Trophoblast cell (in vitro differentiated cells and primary cell): ENCODE measurements at regions not wholly inside any gene's neighbourhood (a gene's known extent, or its start where the extent isn't known, plus 50 kb on each side); places are given as distances from the start of the nearest gene placed in this dataset.
"Not testable (repeated sequence)": the region's sequence is repeated elsewhere in the genome, so short reads cannot be mapped to it uniquely, and the experiment has no call there.

ENCODE experiments used
- DNase-seq, 2 donors: peaks; one replicate each; pipeline ENCODE4 v3.0.0-alpha.2; 2016
- H2AFZ ChIP-seq: 2 replicates; pipeline ENCODE4 v1.6.1; 2013; ENCODE audit warnings: low read length, moderate library complexity, mild to moderate bottlenecking; ENCODE audit not compliant: insufficient read depth, poor library complexity
- H2AK5ac ChIP-seq: 2 replicates; pipeline ENCODE4 v1.6.1; 2013; ENCODE audit warnings: mild to moderate bottlenecking, low read length
- H2BK120ac ChIP-seq: 2 replicates; pipeline ENCODE4 v1.6.1; 2013; ENCODE audit warnings: low read length, mild to moderate bottlenecking, moderate library complexity; ENCODE audit not compliant: insufficient read depth, poor library complexity
- H2BK12ac ChIP-seq: 2 replicates; pipeline ENCODE4 v1.6.1; 2013; ENCODE audit warnings: mild to moderate bottlenecking, low read length, moderate library complexity
- H2BK5ac ChIP-seq: 2 replicates; pipeline ENCODE4 v1.6.1; 2013; ENCODE audit warnings: low read length, low read depth, moderate library complexity, mild to moderate bottlenecking; ENCODE audit not compliant: poor library complexity
- H3K14ac ChIP-seq: 2 replicates; pipeline ENCODE4 v1.6.1; 2013; ENCODE audit warnings: mild to moderate bottlenecking, low read length
- H3K18ac ChIP-seq: 2 replicates; pipeline ENCODE4 v1.6.1; 2013; ENCODE audit warnings: mild to moderate bottlenecking, low read length
- H3K23ac ChIP-seq: 2 replicates; pipeline ENCODE4 v1.6.1; 2013; ENCODE audit warnings: low read length
- H3K27ac ChIP-seq: 2 replicates; pipeline ENCODE4 v1.5.1; 2013; ENCODE audit warnings: low read depth, mild to moderate bottlenecking, inconsistent platforms, low read length, moderate library complexity
- H3K27me3 ChIP-seq: 2 replicates; pipeline ENCODE4 v1.6.1; 2013; ENCODE audit warnings: inconsistent platforms, mild to moderate bottlenecking, low read length, moderate library complexity; ENCODE audit not compliant: insufficient read depth
- H3K36me3 ChIP-seq, 2 experiments: 1 replicate in 1 of 2; 2 replicates in 1 of 2; pipeline ENCODE4 v1.6.1; 2013; ENCODE audit warnings: low read length in 2 of 2, mild to moderate bottlenecking in 2 of 2, moderate library complexity in 1 of 2; ENCODE audit not compliant: insufficient read depth in 2 of 2, control insufficient read depth in 1 of 2
- H3K4ac ChIP-seq: 2 replicates; pipeline ENCODE4 v1.6.1; 2013; ENCODE audit warnings: low read depth, mild to moderate bottlenecking, low read length, moderate library complexity
- H3K4me1 ChIP-seq, 2 experiments: 1 replicate in 1 of 2; 2 replicates in 1 of 2; pipeline ENCODE4 v1.6.1; 2013; ENCODE audit warnings: low read length in 2 of 2, mild to moderate bottlenecking in 2 of 2, moderate library complexity in 1 of 2; ENCODE audit not compliant: insufficient read depth in 2 of 2, control insufficient read depth in 1 of 2
- H3K4me2 ChIP-seq: 2 replicates; pipeline ENCODE4 v1.6.1; 2013; ENCODE audit warnings: inconsistent platforms, mild to moderate bottlenecking, low read length, moderate library complexity
- H3K4me3 ChIP-seq: 2 replicates; pipeline ENCODE4 v1.5.1; 2013; ENCODE audit warnings: mild to moderate bottlenecking, low read depth, low read length, inconsistent platforms
- H3K79me1 ChIP-seq: one replicate; pipeline ENCODE4 v1.6.1; 2013; ENCODE audit warnings: low read length
- H3K79me2 ChIP-seq: 2 replicates; pipeline ENCODE4 v1.6.1; 2013; ENCODE audit warnings: low read length, mild to moderate bottlenecking; ENCODE audit not compliant: control insufficient read depth, insufficient read depth, poor library complexity
- H3K9ac ChIP-seq: 2 replicates; pipeline ENCODE4 v1.6.1; 2013; ENCODE audit warnings: mild to moderate bottlenecking, low read length
- H3K9me3 ChIP-seq: 2 replicates; pipeline ENCODE4 v1.6.1; 2013; ENCODE audit warnings: low read depth, mild to moderate bottlenecking, control low read depth, inconsistent platforms, low read length; ENCODE audit not compliant: insufficient read depth
- H4K12ac ChIP-seq: 2 replicates; pipeline ENCODE4 v1.6.1; 2013; ENCODE audit warnings: low read depth, mild to moderate bottlenecking, low read length, moderate library complexity
- H4K8ac ChIP-seq: 2 replicates; pipeline ENCODE4 v1.6.1; 2013; ENCODE audit warnings: low read depth, mild to moderate bottlenecking, low read length, moderate library complexity
- H4K91ac ChIP-seq: one replicate; pipeline ENCODE4 v1.6.1; 2013; ENCODE audit warnings: low read depth, mild to moderate bottlenecking, low read length, moderate library complexity
- WGBS: extraction: QIAGEN DNeasy Blood & Tissue Kit; methylation state at CpG from one replicate; pipeline ENCODE4 v1.1.7; 2013; ENCODE audit warnings: missing lambda C conversion rate; ENCODE audit not compliant: insufficient read length, insufficient coverage; ENCODE audit errors: extremely low coverage; 5-methylcytosine and 5-hydroxymethylcytosine counted together

DNA sequence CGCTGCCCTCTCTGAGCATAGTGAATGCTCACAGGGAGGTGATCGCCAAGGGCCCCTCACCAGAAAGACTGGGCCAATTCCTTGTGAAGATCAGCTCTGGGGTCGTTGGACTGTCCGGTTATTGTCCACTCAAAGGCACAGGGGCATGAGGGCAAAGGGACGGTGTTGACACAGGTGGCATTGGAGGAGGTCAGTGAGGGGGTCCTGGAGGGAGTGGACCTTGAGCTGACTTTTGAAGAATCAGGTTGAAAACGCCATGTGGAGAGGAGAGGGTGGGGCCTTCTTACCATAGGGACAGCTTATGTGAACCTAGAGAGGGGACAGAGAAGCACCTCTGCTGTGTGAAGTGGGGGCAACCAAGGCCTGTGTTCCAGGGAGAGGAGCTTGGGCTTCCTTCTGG lies 131.5 kb downstream of the TFCP2L1 start:
- no peak overlapping the region for H3K18ac ChIP-seq
- no peaks in the 10 kb centered on the region for H3K79me1 ChIP-seq
- H3K4me1 ChIP-seq: no peaks in the 10 kb centered on the region
- H4K8ac ChIP-seq: no peak overlapping the region
- no peak overlapping the region for H2AK5ac ChIP-seq
- H2AFZ ChIP-seq: no peak overlapping the region
- no CpG with 5 or more reads among the region's 6 CpGs for WGBS
- no peak overlapping the region for H3K9ac ChIP-seq
- H2BK120ac ChIP-seq: no peak overlapping the region
- H3K27me3 ChIP-seq: no peaks in the 10 kb centered on the region
- H3K36me3 ChIP-seq: no peaks in the 10 kb centered on the region
- peaks cover 4% of the 10 kb centered on the region for H3K9me3 ChIP-seq
- no peak overlapping the region for H4K12ac ChIP-seq
- no peak overlapping the region for H3K23ac ChIP-seq
- no peak overlapping the region for H4K91ac ChIP-seq
- DNase-seq: no peak
- H2BK12ac ChIP-seq: no peak overlapping the region
- H2BK5ac ChIP-seq: no peak overlapping the region
- H3K4me2 ChIP-seq: no peak overlapping the region
- H3K14ac ChIP-seq: no peak overlapping the region
- H3K4ac ChIP-seq: no peak overlapping the region
- H3K79me2 ChIP-seq: no peaks in the 10 kb centered on the region
- H3K27ac ChIP-seq: no peak overlapping the region
- no peak overlapping the region for H3K4me3 ChIP-seq

DNA sequence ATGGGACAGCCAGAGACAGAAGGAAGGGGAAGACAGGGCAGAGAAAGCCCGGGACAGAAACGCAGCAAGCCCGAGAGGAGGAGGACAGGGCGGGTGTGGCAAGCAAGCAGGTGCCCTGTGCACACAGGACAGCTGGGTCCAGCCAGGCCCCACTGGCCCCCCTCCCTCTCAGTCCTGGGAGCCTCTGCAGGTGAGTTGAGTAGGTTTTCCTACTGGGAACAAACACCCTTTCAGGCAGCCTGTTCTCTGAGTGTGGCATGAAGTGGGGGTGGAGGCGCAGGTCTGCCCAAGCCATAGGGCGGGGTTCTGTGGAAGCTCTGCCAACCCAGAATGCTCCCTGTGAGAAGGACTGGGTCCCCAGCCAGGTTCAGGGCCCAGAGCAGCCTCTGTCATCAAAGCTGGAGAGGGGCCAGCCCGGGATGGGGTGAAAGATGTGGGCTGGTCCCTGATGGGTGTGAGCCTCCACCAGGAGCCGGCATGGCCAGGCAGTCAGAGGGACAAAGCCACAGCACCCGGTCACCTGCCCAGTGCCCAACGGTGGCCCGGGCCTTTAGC lies 129.4 kb downstream of the TFCP2L1 start:
- Histone ChIP-seq H3K9ac (no peak overlapping the region), H2AFZ (no peak overlapping the region), H3K18ac (no peak overlapping the region), H3K4me1 (no peaks in the 10 kb centered on the region), H3K27ac (no peak overlapping the region), H2BK5ac (no peak overlapping the region), H3K4ac (no peak overlapping the region), H3K4me2 (no peak overlapping the region), H4K8ac (no peak overlapping the region), H3K23ac (no peak overlapping the region), H3K4me3 (no peak overlapping the region), H2BK120ac (no peak overlapping the region), H4K91ac (no peak overlapping the region), H3K9me3 (peaks cover 4% of the 10 kb centered on the region), H3K79me1 (no peaks in the 10 kb centered on the region), H2BK12ac (no peak overlapping the region), H3K36me3 (no peaks in the 10 kb centered on the region), H3K79me2 (no peaks in the 10 kb centered on the region), H2AK5ac (no peak overlapping the region), H3K14ac (no peak overlapping the region), H4K12ac (no peak overlapping the region), H3K27me3 (no peaks in the 10 kb centered on the region)
- no peak for DNase-seq
- no CpG with 5 or more reads among the region's 11 CpGs for WGBS

GRCh38 chr2:121157481-121157880 lies 127.5 kb downstream of the TFCP2L1 start:
- H3K18ac ChIP-seq, H2BK120ac ChIP-seq, H3K4me2 ChIP-seq, H2BK12ac ChIP-seq, H3K36me3 ChIP-seq, H2AK5ac ChIP-seq, H3K4ac ChIP-seq, H2AFZ ChIP-seq, H3K9me3 ChIP-seq, H3K23ac ChIP-seq, H3K27ac ChIP-seq, H2BK5ac ChIP-seq, H3K9ac ChIP-seq, H4K8ac ChIP-seq, H3K4me3 ChIP-seq, H4K12ac ChIP-seq, H3K4me1 ChIP-seq, H3K27me3 ChIP-seq, H3K79me1 ChIP-seq, H3K79me2 ChIP-seq, DNase-seq, H3K14ac ChIP-seq, H4K91ac ChIP-seq: not testable (repeated sequence)
- no CpG with 5 or more reads among the region's 1 CpG for WGBS

DNA sequence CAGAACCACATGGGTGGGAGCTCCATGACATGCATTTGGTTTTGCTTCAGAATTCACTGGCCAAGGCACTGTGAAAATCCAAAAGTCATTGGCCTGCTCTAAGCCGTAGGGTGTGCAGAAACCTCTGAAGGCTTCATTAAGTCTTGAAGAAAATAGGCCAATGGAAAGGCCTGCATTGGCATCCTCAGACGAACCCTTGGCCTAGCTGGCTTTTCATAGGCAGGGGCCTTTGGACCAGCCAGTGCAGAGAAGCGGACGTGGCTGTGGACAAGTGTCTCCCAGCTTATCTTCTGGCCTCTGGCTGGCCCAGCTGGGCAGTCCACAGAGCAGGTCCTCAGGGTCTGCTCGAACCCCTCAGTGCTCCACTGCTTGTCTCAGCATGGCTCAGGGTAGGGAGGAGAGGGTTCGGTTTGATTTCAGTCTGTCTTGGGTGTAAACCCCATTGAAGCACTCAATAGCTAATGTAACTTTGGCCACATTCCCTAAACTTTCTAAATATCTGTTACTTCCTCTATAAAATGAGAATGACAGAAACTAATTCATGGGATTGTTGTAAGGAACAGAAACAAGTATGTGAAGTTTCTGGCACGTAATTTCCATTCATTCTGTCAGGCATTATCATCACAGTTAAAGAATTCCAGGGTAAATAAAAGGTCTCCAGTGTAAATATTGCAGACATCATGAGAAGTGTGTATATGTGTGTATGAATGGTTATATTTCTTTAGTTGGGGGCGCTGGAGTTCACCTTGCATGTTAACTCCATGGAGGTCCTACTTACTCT lies 125.5 kb downstream of the TFCP2L1 start:
- no peak overlapping the region for H3K4me3 ChIP-seq
- no peaks in the 10 kb centered on the region for H3K4me1 ChIP-seq
- no peaks in the 10 kb centered on the region for H3K36me3 ChIP-seq
- H3K4ac ChIP-seq: no peak overlapping the region
- no peak overlapping the region for H3K23ac ChIP-seq
- H4K12ac ChIP-seq: no peak overlapping the region
- no peak overlapping the region for H2BK5ac ChIP-seq
- H3K9ac ChIP-seq: no peak overlapping the region
- H2AFZ ChIP-seq: no peak overlapping the region
- no peaks in the 10 kb centered on the region for H3K27me3 ChIP-seq
- no peak overlapping the region for H3K14ac ChIP-seq
- no peak overlapping the region for H2BK12ac ChIP-seq
- H2BK120ac ChIP-seq: no peak overlapping the region
- H3K18ac ChIP-seq: no peak overlapping the region
- no CpG with 5 or more reads among the region's 8 CpGs for WGBS
- H3K9me3 ChIP-seq: peaks cover 4% of the 10 kb centered on the region
- H2AK5ac ChIP-seq: no peak overlapping the region
- no peaks in the 10 kb centered on the region for H3K79me1 ChIP-seq
- no peak overlapping the region for H3K27ac ChIP-seq
- H3K79me2 ChIP-seq: no peaks in the 10 kb centered on the region
- DNase-seq: no peak
- H4K91ac ChIP-seq: no peak overlapping the region
- no peak overlapping the region for H3K4me2 ChIP-seq
- no peak overlapping the region for H4K8ac ChIP-seq
